Ishikawa (cell line): ENCODE measurements at regions not wholly inside any gene's neighbourhood (a gene's known extent, or its start where the extent isn't known, plus 50 kb on each side); places are given as distances from the start of the nearest gene placed in this dataset.

Experiments used
- CEBPB ChIP-seq: IDR thresholded peaks from 2 replicates; pipeline ENCODE4 v1.6.1; 2012
- CREB1 ChIP-seq: IDR thresholded peaks from 2 replicates; pipeline ENCODE4 v1.6.1; 2012; ENCODE audit warnings: low read depth
- EGR1 ChIP-seq: IDR thresholded peaks from 2 replicates; pipeline ENCODE4 v1.6.1; 2012
- EP300 ChIP-seq: IDR thresholded peaks from 2 replicates; pipeline ENCODE4 v1.6.1; 2012; ENCODE audit warnings: borderline replicate concordance
- FOXM1 ChIP-seq: IDR thresholded peaks from 2 replicates; pipeline ENCODE4 v1.6.1; 2012; ENCODE audit warnings: low read depth, borderline replicate concordance
- MAX ChIP-seq: IDR thresholded peaks from 2 replicates; pipeline ENCODE4 v1.6.1; 2012
- NFIC ChIP-seq: IDR thresholded peaks from 2 replicates; pipeline ENCODE4 v1.6.1; 2012
- RAD21 ChIP-seq: IDR thresholded peaks from 2 replicates; pipeline ENCODE4 v1.6.1; 2012; ENCODE audit warnings: low read depth
- REST ChIP-seq: IDR thresholded peaks from 2 replicates; pipeline ENCODE4 v1.6.1; 2012; ENCODE audit warnings: low read depth, mild to moderate bottlenecking
- TAF1 ChIP-seq: IDR thresholded peaks from 2 replicates; pipeline ENCODE4 v1.6.1; 2012; ENCODE audit warnings: low read depth, mild to moderate bottlenecking
- TEAD4 ChIP-seq: IDR thresholded peaks from 2 replicates; pipeline ENCODE4 v1.6.1; 2012
- YY1 ChIP-seq: IDR thresholded peaks from 2 replicates; pipeline ENCODE4 v1.6.1; 2012; ENCODE audit warnings: low read depth
- TF ChIP-seq, protein P1 (sequence below): IDR thresholded peaks from 2 replicates; pipeline ENCODE4 v1.6.1; 2012

DNA sequence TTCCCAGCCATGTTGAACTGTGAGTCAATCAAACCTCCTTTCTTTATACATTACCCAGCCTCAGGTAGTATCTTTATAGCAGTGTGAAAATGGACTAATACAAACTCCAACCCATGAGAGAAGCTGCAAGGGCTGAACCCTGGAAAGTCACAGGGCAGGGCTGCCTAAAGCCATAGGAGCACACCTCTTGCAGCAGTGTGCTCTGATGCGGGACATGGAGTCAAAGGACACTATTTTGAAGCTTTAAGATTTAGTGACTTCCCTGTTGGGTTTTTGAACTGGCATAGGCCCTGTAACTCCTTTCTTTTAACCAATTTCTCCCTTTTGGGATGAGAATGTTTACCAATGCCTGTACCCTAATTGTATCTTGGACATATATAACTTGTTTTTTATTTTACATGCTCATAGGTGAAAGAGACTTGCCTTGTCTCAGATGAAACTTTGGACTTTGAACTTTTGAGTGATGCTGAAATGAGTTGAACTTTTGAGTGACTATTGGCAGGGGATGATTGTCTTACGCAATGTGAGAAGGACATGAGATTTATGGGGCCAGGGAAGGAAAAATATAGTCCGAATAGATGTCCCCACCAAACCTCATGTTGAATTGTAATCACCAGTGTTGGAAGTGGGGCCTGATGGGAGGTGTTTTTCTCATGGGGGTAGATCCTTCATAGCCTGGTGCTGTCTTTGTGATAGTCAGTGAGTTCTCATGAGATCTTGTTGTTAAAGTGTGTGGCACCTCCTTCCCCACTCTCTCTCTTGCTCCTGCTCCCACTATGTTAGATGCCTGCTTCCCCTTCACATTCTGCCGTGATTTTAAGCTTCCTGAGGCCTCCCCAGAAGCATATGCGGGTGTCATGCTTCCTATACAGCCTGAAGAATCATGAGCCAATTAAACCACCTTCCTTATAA lies 159.5 kb upstream of the SPEF2 start:
- TF ChIP-seq EP300: no peak
- TF ChIP-seq MAX: no peak
- no peak for TF ChIP-seq CREB1
- no peak; the same call in 1 of the 2 replicates for TF ChIP-seq CEBPB
- TF ChIP-seq FOXM1: no peak
- no peak for TF ChIP-seq TAF1
- no peak for TF ChIP-seq TEAD4
- no peak for TF ChIP-seq EGR1
- TF ChIP-seq, protein P1, sequence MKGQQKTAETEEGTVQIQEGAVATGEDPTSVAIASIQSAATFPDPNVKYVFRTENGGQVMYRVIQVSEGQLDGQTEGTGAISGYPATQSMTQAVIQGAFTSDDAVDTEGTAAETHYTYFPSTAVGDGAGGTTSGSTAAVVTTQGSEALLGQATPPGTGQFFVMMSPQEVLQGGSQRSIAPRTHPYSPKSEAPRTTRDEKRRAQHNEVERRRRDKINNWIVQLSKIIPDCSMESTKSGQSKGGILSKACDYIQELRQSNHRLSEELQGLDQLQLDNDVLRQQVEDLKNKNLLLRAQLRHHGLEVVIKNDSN: no peak
- no peak for TF ChIP-seq REST
- no peak for TF ChIP-seq NFIC
- TF ChIP-seq RAD21: no peak
- TF ChIP-seq YY1: no peak
